ENCODE measurements at regions not wholly inside any gene's neighbourhood (a gene's known extent, or its start where the extent isn't known, plus 50 kb on each side); places are given as distances from the start of the nearest gene placed in this dataset.

DNA sequence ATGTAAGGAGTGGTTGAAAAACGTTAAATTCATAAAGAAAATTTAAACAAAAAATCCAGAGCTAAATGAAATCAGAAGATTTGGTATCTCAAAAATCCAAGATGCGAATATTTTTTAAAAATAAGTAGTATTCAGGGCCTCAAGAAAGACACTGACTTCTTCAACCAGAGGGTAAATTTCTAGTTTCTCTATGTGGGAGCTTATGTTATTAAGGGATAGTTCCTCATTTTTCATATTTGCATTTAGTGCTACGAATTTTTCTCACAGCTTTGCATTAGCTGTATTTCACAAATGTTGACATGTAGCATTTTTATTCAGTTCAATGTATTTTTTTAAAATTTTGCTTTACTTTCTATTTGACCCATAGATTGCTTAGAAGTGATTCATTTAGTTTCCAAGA lies 454.7 kb downstream of the CBLN2 start:
- TF ChIP-seq, protein P1, sequence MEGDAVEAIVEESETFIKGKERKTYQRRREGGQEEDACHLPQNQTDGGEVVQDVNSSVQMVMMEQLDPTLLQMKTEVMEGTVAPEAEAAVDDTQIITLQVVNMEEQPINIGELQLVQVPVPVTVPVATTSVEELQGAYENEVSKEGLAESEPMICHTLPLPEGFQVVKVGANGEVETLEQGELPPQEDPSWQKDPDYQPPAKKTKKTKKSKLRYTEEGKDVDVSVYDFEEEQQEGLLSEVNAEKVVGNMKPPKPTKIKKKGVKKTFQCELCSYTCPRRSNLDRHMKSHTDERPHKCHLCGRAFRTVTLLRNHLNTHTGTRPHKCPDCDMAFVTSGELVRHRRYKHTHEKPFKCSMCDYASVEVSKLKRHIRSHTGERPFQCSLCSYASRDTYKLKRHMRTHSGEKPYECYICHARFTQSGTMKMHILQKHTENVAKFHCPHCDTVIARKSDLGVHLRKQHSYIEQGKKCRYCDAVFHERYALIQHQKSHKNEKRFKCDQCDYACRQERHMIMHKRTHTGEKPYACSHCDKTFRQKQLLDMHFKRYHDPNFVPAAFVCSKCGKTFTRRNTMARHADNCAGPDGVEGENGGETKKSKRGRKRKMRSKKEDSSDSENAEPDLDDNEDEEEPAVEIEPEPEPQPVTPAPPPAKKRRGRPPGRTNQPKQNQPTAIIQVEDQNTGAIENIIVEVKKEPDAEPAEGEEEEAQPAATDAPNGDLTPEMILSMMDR (IDR thresholded peaks at IDR 0.05), result no peak
- no peak for TF ChIP-seq POLR2A (IDR thresholded peaks at IDR 0.05)

Data from uterus (tissue), 2 donors.